ENCODE measurements at regions not wholly inside any gene's neighbourhood (a gene's known extent, or its start where the extent isn't known, plus 50 kb on each side); places are given as distances from the start of the nearest gene placed in this dataset.

GRCh38 chr2:189379731-189380261 is 61.5 kb upstream of the WDR75 start:
- Mint-ChIP-seq H3K4me1 (no peaks in the 10 kb centered on the region), H3K27me3 (ENCODE audit: low read depth in 2 of 2) (peaks cover 0 to 4% of the 10 kb centered on the region in 2 donors), H3K9me3 (peaks cover 0 to 2% of the 10 kb centered on the region in 2 donors), H3K4me3 (no peak overlapping the region), H3K36me3 (no peaks in the 10 kb centered on the region), H3K27ac (no peak overlapping the region)
- H3K27ac ChIP-seq (ENCODE audit: low read length) = no peak overlapping the region
- TF ChIP-seq CTCF (IDR thresholded peaks at IDR 0.05) = no peak
- DNase-seq (no peak), ATAC-seq (no peak)
- H3K9me3 ChIP-seq (ENCODE audit: control insufficient read depth, insufficient read depth, low read length) = no peaks in the 10 kb centered on the region
- intact Hi-C loops (cut with micrococcal nuclease) = no loop called here
- H3K4me1 ChIP-seq (ENCODE audit: control insufficient read depth, insufficient read depth, low read length) = no peaks in the 10 kb centered on the region
- no peak overlapping the region for H3K4me3 ChIP-seq (ENCODE audit: low read length)
- 80% methylated on average over 1 of the region's 1 CpG for WGBS (ENCODE audit: insufficient coverage)
- no peaks in the 10 kb centered on the region for H3K27me3 ChIP-seq (ENCODE audit: control insufficient read depth, insufficient read depth, low read length)
- H3K36me3 ChIP-seq (ENCODE audit: control insufficient read depth, insufficient read depth, low read length) = no peaks in the 10 kb centered on the region

- Mint-ChIP-seq H3K36me3 (no peaks in the 10 kb centered on the region), H3K27ac (no peak overlapping the region), H3K4me1 (no peaks in the 10 kb centered on the region), H3K9me3 (peaks cover 2% of the 10 kb centered on the region in 2 donors), H3K27me3 (ENCODE audit: low read depth in 2 of 2) (peaks cover 0 to 4% of the 10 kb centered on the region in 2 donors), H3K4me3 (no peak overlapping the region)
- Histone ChIP-seq H3K9me3 (ENCODE audit: control insufficient read depth, insufficient read depth, low read length) (no peaks in the 10 kb centered on the region), H3K27me3 (ENCODE audit: control insufficient read depth, insufficient read depth, low read length) (no peaks in the 10 kb centered on the region), H3K36me3 (ENCODE audit: control insufficient read depth, insufficient read depth, low read length) (no peaks in the 10 kb centered on the region), H3K4me3 (ENCODE audit: low read length) (no peak overlapping the region), H3K27ac (ENCODE audit: low read length) (no peak overlapping the region), H3K4me1 (ENCODE audit: control insufficient read depth, insufficient read depth, low read length) (no peaks in the 10 kb centered on the region)
- ATAC-seq (no peak), DNase-seq (no peak)
- TF ChIP-seq CTCF (IDR thresholded peaks at IDR 0.05) = no peak
- intact Hi-C loops (cut with micrococcal nuclease) = no loop called here
Observed at GRCh38 chr2:189382668-189383067, 58.6 kb upstream of the WDR75 start.

- no peak overlapping the region for H3K4me3 Mint-ChIP-seq
- peaks cover 0 to 4% of the 10 kb centered on the region in 2 donors for H3K27me3 Mint-ChIP-seq (ENCODE audit: low read depth in 2 of 2)
- intact Hi-C loops (cut with micrococcal nuclease) = no loop called here
- H3K4me1 Mint-ChIP-seq = no peaks in the 10 kb centered on the region
- no peak overlapping the region for H3K27ac Mint-ChIP-seq
- TF ChIP-seq CTCF (IDR thresholded peaks at IDR 0.05) = no peak
- H3K9me3 Mint-ChIP-seq = peaks cover 2% of the 10 kb centered on the region in 2 donors
- ATAC-seq = no peak
- H3K4me3 ChIP-seq (ENCODE audit: low read length) = no peak overlapping the region
- no peak for DNase-seq
- no peaks in the 10 kb centered on the region for H3K4me1 ChIP-seq (ENCODE audit: control insufficient read depth, insufficient read depth, low read length)
- no peaks in the 10 kb centered on the region for H3K36me3 Mint-ChIP-seq
- H3K36me3 ChIP-seq (ENCODE audit: control insufficient read depth, insufficient read depth, low read length) = no peaks in the 10 kb centered on the region
- no peaks in the 10 kb centered on the region for H3K27me3 ChIP-seq (ENCODE audit: control insufficient read depth, insufficient read depth, low read length)
- no peak overlapping the region for H3K27ac ChIP-seq (ENCODE audit: low read length)
- H3K9me3 ChIP-seq (ENCODE audit: control insufficient read depth, insufficient read depth, low read length) = no peaks in the 10 kb centered on the region
- 71% methylated on average over 1 of the region's 3 CpGs for WGBS (ENCODE audit: insufficient coverage)
Observed at GRCh38 chr2:189386741-189387140, 54.5 kb upstream of the WDR75 start.

GRCh38 chr2:189391201-189391600 is 50.1 kb upstream of the WDR75 start:
- no peak for TF ChIP-seq CTCF (IDR thresholded peaks at IDR 0.05)
- WGBS (ENCODE audit: insufficient coverage) = 86% methylated on average over 1 of the region's 3 CpGs
- H3K4me3 Mint-ChIP-seq = no peak overlapping the region
- H3K27ac Mint-ChIP-seq = no peak overlapping the region
- H3K9me3 Mint-ChIP-seq = no peaks in the 10 kb centered on the region
- no peaks in the 10 kb centered on the region for H3K9me3 ChIP-seq (ENCODE audit: control insufficient read depth, insufficient read depth, low read length)
- H3K4me1 Mint-ChIP-seq = no peaks in the 10 kb centered on the region
- no peaks in the 10 kb centered on the region for H3K4me1 ChIP-seq (ENCODE audit: control insufficient read depth, insufficient read depth, low read length)
- H3K27ac ChIP-seq (ENCODE audit: low read length) = no peak overlapping the region
- no peak for DNase-seq
- no peak overlapping the region for H3K4me3 ChIP-seq (ENCODE audit: low read length)
- no peak for ATAC-seq
- H3K36me3 ChIP-seq (ENCODE audit: control insufficient read depth, insufficient read depth, low read length) = no peaks in the 10 kb centered on the region
- H3K27me3 Mint-ChIP-seq (ENCODE audit: low read depth in 2 of 2) = no peaks in the 10 kb centered on the region
- no peaks in the 10 kb centered on the region for H3K36me3 Mint-ChIP-seq
- intact Hi-C loops (cut with micrococcal nuclease) = no loop called here
- no peaks in the 10 kb centered on the region for H3K27me3 ChIP-seq (ENCODE audit: control insufficient read depth, insufficient read depth, low read length)

Measured in natural killer cell (primary cell).